GM18517 (cell line): ENCODE measurements at regions not wholly inside any gene's neighbourhood (a gene's known extent, or its start where the extent isn't known, plus 50 kb on each side); places are given as distances from the start of the nearest gene placed in this dataset.
"Not testable (repeated sequence)": the region's sequence is repeated elsewhere in the genome, so short reads cannot be mapped to it uniquely, and the experiment has no call there.

Experiments
- ATAC-seq: cut with Tn5 transposase; IDR thresholded peaks from one replicate; pipeline ENCODE4 v1.9.1; 2021; ENCODE audit warnings: mild to moderate bottlenecking, moderate library complexity; ENCODE audit not compliant: unreplicated experiment

- ATAC-seq = no peak
Measured at GRCh38 chr6:16832043-16832567, 70.8 kb upstream of the ATXN1 start.

- no peak for ATAC-seq
Measured at GRCh38 chr6:16831136-16831535, 69.9 kb upstream of the ATXN1 start.

GRCh38 chr6:16828058-16828457, 66.8 kb upstream of the ATXN1 start:
- no peak for ATAC-seq

GRCh38 chr6:16827627-16828026, 66.4 kb upstream of the ATXN1 start:
- ATAC-seq = no peak

- ATAC-seq = no peak
Measured at GRCh38 chr6:16825784-16826183, 64.5 kb upstream of the ATXN1 start.

GRCh38 chr6:16824845-16825685, 63.8 kb upstream of the ATXN1 start:
- no peak for ATAC-seq

- no peak for ATAC-seq
Measured at GRCh38 chr6:16823718-16824352, 62.6 kb upstream of the ATXN1 start.

- no peak for ATAC-seq
Measured at GRCh38 chr6:16822975-16823717, 61.9 kb upstream of the ATXN1 start.

GRCh38 chr6:16822529-16822928, 61.3 kb upstream of the ATXN1 start:
- ATAC-seq = no peak

- no peak for ATAC-seq
Measured at GRCh38 chr6:16821834-16822264, 60.6 kb upstream of the ATXN1 start.

GRCh38 chr6:16820262-16820661, 59.0 kb upstream of the ATXN1 start:
- ATAC-seq = not testable (repeated sequence)

- no peak for ATAC-seq
Measured at GRCh38 chr6:16819752-16820151, 58.5 kb upstream of the ATXN1 start.

- ATAC-seq = no peak
Measured at GRCh38 chr6:16818992-16819626, 57.8 kb upstream of the ATXN1 start.

GRCh38 chr6:16817594-16817993, 56.3 kb upstream of the ATXN1 start:
- ATAC-seq = no peak

- ATAC-seq = no peak
Measured at GRCh38 chr6:16816891-16817290, 55.6 kb upstream of the ATXN1 start.

- no peak for ATAC-seq
Measured at GRCh38 chr6:16812993-16813392, 51.7 kb upstream of the ATXN1 start.

- no peak for ATAC-seq
Measured at GRCh38 chr6:16811277-16811979, 50.2 kb upstream of the ATXN1 start.
